ENCODE measurements at regions not wholly inside any gene's neighbourhood (a gene's known extent, or its start where the extent isn't known, plus 50 kb on each side); places are given as distances from the start of the nearest gene placed in this dataset.

GRCh38 chr18:44123743-44124142 lies 556.9 kb upstream of the SETBP1 start:
- no peak for DNase-seq (ENCODE audit: low read depth in 1 of 2, low spot score in 1 of 2)
- H3K4me3 ChIP-seq (replicated peaks; ENCODE audit: insufficient read depth, low read length) = no peak overlapping the region
- no peaks in the 10 kb centered on the region for H3K27me3 ChIP-seq (ENCODE audit: insufficient read depth, poor library complexity, severe bottlenecking)
- H3K27ac ChIP-seq (replicated peaks) = no peak overlapping the region
- no peak for TF ChIP-seq SPI1 (IDR thresholded peaks at IDR 0.05; ENCODE audit: borderline replicate concordance, low read depth)
- no peak for TF ChIP-seq POLR2AphosphoS5 (IDR thresholded peaks at IDR 0.05; ENCODE audit: low read depth)
- TF ChIP-seq GABPA (IDR thresholded peaks at IDR 0.05; ENCODE audit: low read depth) = no peak
- TF ChIP-seq, protein P1, sequence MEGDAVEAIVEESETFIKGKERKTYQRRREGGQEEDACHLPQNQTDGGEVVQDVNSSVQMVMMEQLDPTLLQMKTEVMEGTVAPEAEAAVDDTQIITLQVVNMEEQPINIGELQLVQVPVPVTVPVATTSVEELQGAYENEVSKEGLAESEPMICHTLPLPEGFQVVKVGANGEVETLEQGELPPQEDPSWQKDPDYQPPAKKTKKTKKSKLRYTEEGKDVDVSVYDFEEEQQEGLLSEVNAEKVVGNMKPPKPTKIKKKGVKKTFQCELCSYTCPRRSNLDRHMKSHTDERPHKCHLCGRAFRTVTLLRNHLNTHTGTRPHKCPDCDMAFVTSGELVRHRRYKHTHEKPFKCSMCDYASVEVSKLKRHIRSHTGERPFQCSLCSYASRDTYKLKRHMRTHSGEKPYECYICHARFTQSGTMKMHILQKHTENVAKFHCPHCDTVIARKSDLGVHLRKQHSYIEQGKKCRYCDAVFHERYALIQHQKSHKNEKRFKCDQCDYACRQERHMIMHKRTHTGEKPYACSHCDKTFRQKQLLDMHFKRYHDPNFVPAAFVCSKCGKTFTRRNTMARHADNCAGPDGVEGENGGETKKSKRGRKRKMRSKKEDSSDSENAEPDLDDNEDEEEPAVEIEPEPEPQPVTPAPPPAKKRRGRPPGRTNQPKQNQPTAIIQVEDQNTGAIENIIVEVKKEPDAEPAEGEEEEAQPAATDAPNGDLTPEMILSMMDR (IDR thresholded peaks at IDR 0.05; ENCODE audit: insufficient read depth, low read length) = no peak

DNA sequence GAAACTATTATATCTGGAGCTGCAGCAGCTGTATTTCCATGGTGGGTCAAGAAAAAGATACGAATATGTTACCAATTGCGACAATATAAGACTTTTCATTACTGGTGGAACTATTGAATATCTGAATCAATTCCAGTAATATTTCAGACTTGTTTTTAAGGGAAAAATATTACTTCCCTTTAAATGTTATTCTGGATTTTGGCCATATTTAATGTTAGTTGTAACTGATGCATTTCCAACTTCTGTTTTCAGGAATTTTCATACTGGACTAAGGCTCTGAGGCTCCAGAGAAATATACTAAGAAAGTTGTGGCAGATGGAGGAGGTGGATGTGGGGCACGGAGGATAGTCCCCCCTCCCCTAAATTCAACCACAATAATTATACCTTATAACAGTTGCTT lies 555.2 kb upstream of the SETBP1 start:
- Histone ChIP-seq H3K27me3 (ENCODE audit: insufficient read depth, poor library complexity, severe bottlenecking) (no peaks in the 10 kb centered on the region), H3K27ac (replicated peaks) (no peak overlapping the region), H3K4me3 (replicated peaks; ENCODE audit: insufficient read depth, low read length) (no peak overlapping the region)
- TF ChIP-seq, protein P1 (IDR thresholded peaks at IDR 0.05; ENCODE audit: insufficient read depth, low read length) = no peak
- TF ChIP-seq REST (IDR thresholded peaks at IDR 0.05; ENCODE audit: insufficient replicate concordance, low read depth) (no peak), POLR2AphosphoS5 (IDR thresholded peaks at IDR 0.05; ENCODE audit: low read depth) (no peak), SPI1 (IDR thresholded peaks at IDR 0.05; ENCODE audit: borderline replicate concordance, low read depth) (no peak), GABPA (IDR thresholded peaks at IDR 0.05; ENCODE audit: low read depth) (no peak)
- DNase-seq (ENCODE audit: low read depth in 1 of 2, low spot score in 1 of 2) = no peak

DNA sequence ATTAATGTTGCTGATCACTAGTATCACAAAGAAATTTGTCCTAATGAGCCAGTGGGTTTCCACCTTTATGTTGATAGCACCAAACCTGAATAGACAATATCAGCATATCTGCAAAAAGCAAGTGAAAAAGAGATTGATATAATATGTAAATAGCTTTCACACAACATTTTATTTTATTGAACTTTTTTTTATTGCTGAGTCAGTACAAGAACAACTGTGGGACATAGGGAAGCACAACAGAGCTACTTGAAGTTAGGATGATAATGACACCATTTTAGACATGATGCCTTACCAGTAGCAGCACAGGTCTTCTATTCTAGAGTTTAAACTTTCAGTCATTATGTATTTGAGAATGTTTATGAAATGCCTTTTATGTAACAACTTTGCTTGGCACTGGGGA lies 554.1 kb upstream of the SETBP1 start:
- DNase-seq (ENCODE audit: low read depth in 1 of 2, low spot score in 1 of 2) = no peak
- Histone ChIP-seq H3K4me3 (replicated peaks; ENCODE audit: insufficient read depth, low read length) (no peak overlapping the region), H3K27me3 (ENCODE audit: insufficient read depth, poor library complexity, severe bottlenecking) (no peaks in the 10 kb centered on the region), H3K27ac (replicated peaks) (no peak overlapping the region)
- TF ChIP-seq, protein P1 (IDR thresholded peaks at IDR 0.05; ENCODE audit: insufficient read depth, low read length) = no peak

DNA sequence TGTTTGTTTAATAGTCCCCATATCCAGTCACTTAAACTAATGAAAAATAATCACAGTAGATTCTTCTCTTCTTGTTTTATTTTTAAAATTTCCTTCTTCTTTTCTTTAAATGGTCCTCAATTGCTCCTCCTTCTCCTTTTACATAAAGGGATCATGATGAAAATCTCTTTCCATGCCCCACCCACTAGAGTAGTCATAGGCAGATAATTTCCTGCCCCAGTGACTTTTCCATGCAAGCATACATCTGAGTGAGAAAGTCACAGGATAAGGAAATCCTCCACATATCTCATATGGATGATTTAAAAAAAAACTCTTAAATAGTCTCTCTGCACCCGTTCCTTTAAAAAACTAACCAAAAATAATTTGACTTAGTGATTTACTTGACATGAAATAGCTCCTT lies 552.3 kb upstream of the SETBP1 start:
- Histone ChIP-seq H3K4me3 (replicated peaks; ENCODE audit: insufficient read depth, low read length) (no peak overlapping the region), H3K27me3 (ENCODE audit: insufficient read depth, poor library complexity, severe bottlenecking) (no peaks in the 10 kb centered on the region), H3K27ac (replicated peaks) (no peak overlapping the region)
- no peak for TF ChIP-seq GABPA (IDR thresholded peaks at IDR 0.05; ENCODE audit: low read depth)
- no peak for TF ChIP-seq POLR2AphosphoS5 (IDR thresholded peaks at IDR 0.05; ENCODE audit: low read depth)
- no peak for TF ChIP-seq SPI1 (IDR thresholded peaks at IDR 0.05; ENCODE audit: borderline replicate concordance, low read depth)
- TF ChIP-seq REST (IDR thresholded peaks at IDR 0.05; ENCODE audit: insufficient replicate concordance, low read depth) = no peak
- TF ChIP-seq, protein P1 (IDR thresholded peaks at IDR 0.05; ENCODE audit: insufficient read depth, low read length) = no peak
- DNase-seq (ENCODE audit: low read depth in 1 of 2, low spot score in 1 of 2) = no peak

All from HL-60 (cell line).